NCI-H345 treated with DMSO at 0.1 percent for 48 hours (cell line): ENCODE measurements at regions not wholly inside any gene's neighbourhood (a gene's known extent, or its start where the extent isn't known, plus 50 kb on each side); places are given as distances from the start of the nearest gene placed in this dataset.
"Not testable (repeated sequence)": the region's sequence is repeated elsewhere in the genome, so short reads cannot be mapped to it uniquely, and the experiment has no call there.

Experiments
- DNase-seq: peaks from one replicate; lab custom pipeline; 2025; ENCODE audit not compliant: unreplicated experiment; lab: John Stamatoyannopoulos, UW

DNA sequence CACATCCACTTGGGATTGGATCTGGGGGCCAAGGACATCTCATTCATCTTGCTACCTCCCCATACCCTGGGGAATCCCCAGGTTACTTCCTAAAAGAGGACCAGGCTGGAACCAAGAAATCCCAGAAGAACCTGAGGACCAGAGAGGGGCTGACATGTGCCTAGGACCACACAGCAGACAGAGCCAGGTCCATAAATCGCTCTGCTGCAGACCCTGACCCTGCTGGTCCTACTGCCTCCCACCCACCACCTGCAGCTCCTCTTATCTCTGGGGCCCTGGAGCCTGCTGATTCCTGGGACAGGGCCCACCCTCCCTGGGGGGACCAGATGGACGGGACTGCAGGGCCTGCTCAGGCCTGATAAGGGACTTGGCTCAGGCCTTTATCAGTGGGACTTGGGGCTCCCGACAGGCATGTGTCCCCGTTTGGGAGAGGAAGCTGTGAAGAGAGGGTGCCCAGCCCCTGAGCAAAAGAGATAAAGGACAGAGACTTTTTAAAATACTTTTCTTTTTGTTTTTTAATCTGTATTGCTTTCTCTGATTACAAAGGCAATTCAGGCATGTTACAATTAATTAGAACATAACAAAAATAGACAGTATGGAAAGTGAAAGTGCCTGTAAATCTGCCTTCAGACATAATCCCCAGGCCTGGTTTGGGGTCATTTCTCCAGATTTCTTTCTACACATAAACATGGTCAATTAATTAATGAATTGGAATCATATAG is 101.3 kb upstream of the LARP1 start:
- no peak for DNase-seq

DNA sequence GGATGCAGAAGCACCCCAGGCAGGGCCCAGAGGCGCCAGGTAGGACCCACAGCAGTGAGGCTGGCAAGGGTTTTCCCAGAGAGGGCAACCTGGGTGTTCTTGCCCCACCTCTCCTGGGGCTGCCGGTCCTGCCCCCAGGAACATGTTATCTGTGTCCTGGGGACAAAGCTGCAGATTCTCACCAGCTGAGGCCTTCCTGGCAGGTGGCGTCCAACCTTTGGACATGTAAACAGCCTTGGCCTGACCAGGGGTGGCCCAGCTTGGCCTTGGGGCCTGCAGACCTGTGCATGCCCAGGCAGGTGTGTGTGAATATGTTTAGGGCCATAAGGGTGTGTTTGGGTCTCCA is 101.8 kb upstream of the LARP1 start:
- DNase-seq, result no peak

- no peak for DNase-seq
Measured at GRCh38 chr5:154652746-154653417, 102.3 kb upstream of the LARP1 start.

DNA sequence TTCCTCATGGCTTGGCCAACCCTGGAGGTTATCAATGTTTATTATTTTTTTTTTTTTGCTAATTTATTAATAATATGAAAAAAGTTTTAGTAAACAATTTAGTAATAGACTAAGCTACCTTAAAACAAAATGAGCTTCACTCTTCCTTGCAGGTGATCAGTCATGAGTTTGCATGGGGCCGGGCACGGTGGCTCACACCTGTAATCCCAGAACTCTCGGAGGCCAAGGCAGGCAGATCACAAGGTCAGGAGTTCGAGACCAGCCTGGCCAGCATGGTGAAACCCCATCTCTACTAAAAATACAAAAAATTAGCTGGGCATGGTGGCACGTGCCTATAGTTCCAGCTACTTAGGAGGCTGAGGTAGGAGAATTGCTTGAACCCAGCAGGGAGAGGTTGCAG is 103.4 kb upstream of the LARP1 start:
- DNase-seq, result not testable (repeated sequence)

GRCh38 chr5:154648706-154649105 is 106.5 kb upstream of the LARP1 start:
- DNase-seq, result no peak

GRCh38 chr5:154648229-154648628 is 106.9 kb upstream of the LARP1 start:
- no peak for DNase-seq

DNA sequence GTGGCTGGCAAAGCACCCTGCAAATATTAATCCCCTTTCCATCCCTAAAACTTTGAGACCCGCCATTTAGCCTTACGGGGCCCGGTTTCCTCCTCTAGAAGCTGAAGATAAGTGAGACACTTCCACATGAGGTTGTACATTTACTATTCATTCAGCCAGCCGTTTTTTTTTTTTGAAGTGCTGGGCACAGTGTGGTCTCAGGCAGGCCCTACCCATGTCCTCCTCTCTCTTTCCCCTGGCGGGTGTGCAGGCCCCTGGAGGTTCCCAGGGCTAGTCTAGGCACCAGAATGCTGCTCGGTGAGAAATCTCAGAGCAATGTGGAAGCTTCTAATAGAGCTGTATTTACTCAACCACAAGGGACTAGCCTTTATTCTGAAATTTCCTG is 107.4 kb upstream of the LARP1 start:
- DNase-seq, result no peak

GRCh38 chr5:154647114-154647760 is 107.9 kb upstream of the LARP1 start:
- no peak for DNase-seq

- no peak for DNase-seq
Measured at GRCh38 chr5:154646745-154647113, 108.4 kb upstream of the LARP1 start.

DNA sequence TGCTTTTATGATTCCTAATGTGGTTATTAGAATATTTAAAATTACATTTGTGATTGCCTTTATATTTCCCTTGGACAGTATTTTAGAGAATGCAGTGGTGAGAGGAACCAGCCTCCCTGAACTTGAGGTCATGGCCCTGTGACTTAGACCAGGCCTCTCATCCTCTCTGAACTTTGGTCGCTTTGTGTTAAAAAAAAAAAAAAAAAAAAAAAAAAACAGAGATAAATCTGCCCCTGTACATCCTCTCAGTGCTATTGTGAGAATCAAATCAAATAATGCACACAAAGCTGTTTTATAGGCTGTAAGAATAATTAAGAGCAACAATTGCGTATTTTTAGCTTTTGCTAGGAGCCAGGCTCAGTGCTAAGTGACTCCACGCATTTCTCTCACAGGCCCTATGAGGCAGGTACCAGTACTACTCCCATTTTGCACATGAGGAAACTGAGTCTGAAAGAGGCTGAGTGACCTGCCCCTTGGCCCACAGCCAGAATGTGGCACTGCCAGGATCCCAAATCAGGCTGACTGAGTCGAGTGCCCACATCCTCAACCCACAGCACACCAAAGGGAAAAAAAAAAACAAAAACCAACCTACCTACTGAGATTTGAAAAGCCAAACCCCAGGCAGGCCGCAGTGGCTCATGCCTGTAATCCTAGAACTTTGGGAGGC is 110.3 kb upstream of the LARP1 start:
- DNase-seq, result no peak

DNA sequence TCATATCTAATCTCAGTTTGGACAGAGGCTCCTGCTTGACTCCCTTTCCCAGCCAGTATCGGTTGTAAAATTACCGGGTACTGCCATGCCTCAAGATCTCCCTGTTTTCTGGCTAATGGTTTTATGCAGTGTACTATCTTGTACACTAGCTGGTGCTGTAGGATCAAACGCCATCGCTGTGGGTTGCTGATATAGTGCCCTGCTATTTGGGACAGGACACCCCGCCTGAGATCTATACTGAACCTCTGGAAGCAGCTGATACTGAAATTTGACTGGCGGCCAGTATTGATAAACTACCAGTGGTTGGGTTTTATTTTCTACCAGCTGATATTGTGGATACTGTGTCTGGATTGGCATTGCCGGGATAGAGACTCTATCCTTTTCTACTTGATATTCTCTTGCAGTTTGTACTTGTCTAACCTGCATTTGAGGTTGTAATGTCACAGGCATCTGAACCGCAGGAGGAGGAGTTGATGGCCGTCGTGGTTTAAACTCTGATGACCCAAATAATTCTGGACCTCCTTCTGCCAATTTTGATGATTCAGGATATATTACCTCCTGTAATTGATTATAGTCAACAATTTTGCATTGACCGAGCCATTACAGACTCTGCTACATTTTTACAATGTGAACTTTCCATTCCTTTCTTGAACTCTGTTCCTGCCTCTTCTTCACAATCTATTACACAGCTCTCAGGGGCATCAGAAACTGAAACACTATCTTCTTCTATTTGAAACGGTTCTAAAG is 112.5 kb upstream of the LARP1 start:
- DNase-seq, result no peak

- DNase-seq, result not testable (repeated sequence)
Measured at GRCh38 chr5:154640213-154640831, 114.9 kb upstream of the LARP1 start.

DNA sequence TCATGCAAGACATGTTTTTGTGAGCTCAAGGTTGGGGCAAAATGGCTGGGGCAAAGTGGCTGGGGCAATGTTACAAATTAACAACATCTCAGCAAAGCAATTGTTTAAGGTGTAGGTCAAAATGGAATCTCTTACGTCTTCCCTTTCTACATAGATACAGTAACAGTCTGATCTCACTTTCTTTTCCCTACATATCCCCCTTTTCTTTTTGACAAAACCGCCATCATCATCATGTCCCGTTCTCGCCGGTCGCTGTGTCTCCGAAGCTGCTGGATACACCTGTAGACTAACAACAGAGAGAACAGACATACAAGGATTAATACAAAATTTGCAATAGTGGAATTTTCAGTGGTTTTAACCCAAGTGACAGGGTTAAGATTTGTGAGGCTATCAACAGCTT is 118.4 kb upstream of the LARP1 start:
- not testable (repeated sequence) for DNase-seq

- not testable (repeated sequence) for DNase-seq
Measured at GRCh38 chr5:154636271-154636670, 118.9 kb upstream of the LARP1 start.

DNA sequence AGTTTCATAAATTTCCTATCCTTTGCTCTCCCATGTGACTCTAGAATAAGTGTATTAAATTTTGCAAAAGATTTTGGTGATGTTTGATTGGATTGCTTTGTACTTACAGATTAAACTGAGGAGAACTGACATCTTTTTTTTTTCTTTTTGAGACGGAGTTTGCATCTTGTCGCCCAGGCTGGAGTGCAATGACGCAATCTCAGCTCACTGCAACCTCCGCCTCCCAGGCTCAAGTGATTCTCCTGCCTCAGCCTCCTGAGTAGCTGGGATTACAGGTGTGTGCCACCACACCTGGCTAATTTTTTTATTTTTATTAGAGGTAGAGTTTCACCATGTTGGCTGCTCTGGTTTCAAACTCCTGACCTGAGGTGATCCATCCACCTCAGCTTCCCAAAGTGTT is 121.4 kb upstream of the LARP1 start:
- not testable (repeated sequence) for DNase-seq

DNA sequence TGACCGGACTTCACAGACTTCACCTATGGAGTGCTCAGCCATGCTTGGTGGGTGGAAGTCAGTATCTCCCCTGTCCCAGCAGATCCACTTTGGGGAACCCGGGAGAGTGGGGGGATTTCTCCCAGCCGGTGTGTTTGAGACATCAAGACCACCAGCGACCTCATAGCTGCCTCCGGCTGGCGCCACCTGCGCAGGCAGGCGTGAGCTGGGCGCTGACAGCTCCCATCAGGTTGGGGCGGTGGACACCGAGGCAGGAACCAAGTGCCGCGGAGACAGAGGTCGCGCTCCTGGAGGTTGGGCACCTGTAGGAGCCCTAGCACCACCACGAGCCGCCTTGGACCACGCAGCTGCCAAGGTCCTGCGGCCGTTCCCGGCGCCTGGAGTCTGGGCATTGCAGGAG is 124.0 kb upstream of the LARP1 start:
- no peak for DNase-seq

- DNase-seq, result no peak
Measured at GRCh38 chr5:154630410-154630809, 124.8 kb upstream of the LARP1 start.

DNA sequence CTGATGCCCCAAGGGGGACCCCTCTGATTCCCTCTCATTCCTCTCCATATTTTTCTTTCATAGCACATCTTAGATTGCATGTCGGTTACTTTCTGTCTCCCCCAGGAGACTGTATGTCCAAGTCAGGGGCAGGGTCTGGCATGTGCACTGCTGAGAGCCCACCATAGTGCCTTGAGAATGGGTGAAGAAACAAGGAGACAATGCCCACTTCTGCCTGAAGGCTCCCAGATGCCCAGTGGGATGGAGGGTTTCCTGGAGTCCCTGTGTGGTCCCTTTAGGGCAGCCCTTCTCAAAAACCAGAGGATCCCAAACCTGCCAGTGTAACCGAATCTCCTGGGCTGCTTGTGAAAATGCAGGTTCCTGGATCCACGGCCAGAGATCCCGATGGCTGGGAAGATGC is 126.5 kb upstream of the LARP1 start:
- no peak for DNase-seq

- DNase-seq, result no peak
Measured at GRCh38 chr5:154627698-154628678, 127.2 kb upstream of the LARP1 start.
